ENCODE measurements at regions not wholly inside any gene's neighbourhood (a gene's known extent, or its start where the extent isn't known, plus 50 kb on each side); places are given as distances from the start of the nearest gene placed in this dataset.
A peak's percentile ranks its signal among the peaks of the same experiment; 100 is the strongest.

DNA sequence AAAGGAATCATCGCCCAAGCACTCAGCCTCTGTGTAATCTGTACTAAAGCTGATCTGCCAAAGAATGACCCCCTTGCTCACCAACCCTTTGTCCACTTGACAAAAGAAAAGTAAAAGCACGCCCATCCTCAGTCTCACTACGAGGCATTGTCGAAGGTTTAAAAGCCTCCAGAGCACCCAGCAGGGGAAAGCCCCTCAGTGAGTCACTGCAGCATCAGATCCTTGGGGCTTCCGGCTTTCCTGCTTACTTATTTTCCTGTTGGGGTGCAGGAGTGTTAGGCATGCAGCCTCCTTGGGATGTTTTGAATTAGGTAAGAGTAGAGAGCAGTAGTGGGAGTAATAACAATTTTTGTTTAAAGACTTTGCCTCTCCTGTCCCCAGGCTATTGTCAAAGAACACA lies 216.1 kb downstream of the MTHFS start:
- H3K9me3 Mint-ChIP-seq = no peaks in the 10 kb centered on the region
- Histone ChIP-seq H3K27me3 (ENCODE audit: insufficient read depth, low read length) (no peaks in the 10 kb centered on the region), H4K20me1 (ENCODE audit: control insufficient read depth, insufficient read depth, insufficient read length) (no peaks in the 10 kb centered on the region), H2AFZ (ENCODE audit: low read length) (no peak overlapping the region), H4K8ac (replicated peaks; ENCODE audit: insufficient read length, low read depth, low read length) (no peak overlapping the region), H3T11ph (ENCODE audit: low read length) (no peak overlapping the region), H3K4me2 (ENCODE audit: insufficient read depth, insufficient read length, low read length) (no peak overlapping the region), H2BK20ac (ENCODE audit: low read depth, low read length, poor library complexity, severe bottlenecking) (no peak overlapping the region), H3K18ac (ENCODE audit: insufficient read length, low read depth, low read length) (no peak overlapping the region), H3K4me1 (ENCODE audit: insufficient read depth, low read length) (no peaks in the 10 kb centered on the region; the same call in 1 of the 2 replicates), H3K79me1 (ENCODE audit: insufficient read depth, low read depth, low read length, poor library complexity, severe bottlenecking) (no peaks in the 10 kb centered on the region), H3K9ac (ENCODE audit: extremely low read depth, insufficient read length, low read length) (no peak overlapping the region), H3K56ac (ENCODE audit: insufficient read length, low read depth, low read length) (no peak overlapping the region), H2BK15ac (ENCODE audit: low read depth, low read length) (no peak overlapping the region), H4K5ac (ENCODE audit: insufficient read length, low read depth, low read length) (no peak overlapping the region), H3K23me2 (ENCODE audit: insufficient read length, low read depth, low read length, poor library complexity, severe bottlenecking) (no peaks in the 10 kb centered on the region), H3K27ac (ENCODE audit: insufficient read length, low read depth, low read length) (no peak overlapping the region), H4K91ac (ENCODE audit: insufficient read length, low read depth, low read length) (no peak overlapping the region), H2BK12ac (ENCODE audit: insufficient read length, low read depth, low read length) (no peak overlapping the region), H3K9me3 (ENCODE audit: control insufficient read depth, low read depth, low read length) (no peaks in the 10 kb centered on the region), H2BK5ac (ENCODE audit: insufficient read length, low read length) (no peak overlapping the region), H3K14ac (ENCODE audit: insufficient read depth, low read length) (no peak overlapping the region), H2BK120ac (ENCODE audit: low read depth, low read length, poor library complexity, severe bottlenecking) (no peak overlapping the region), H3K23ac (ENCODE audit: insufficient read length, low read depth, low read length) (no peak overlapping the region), H3K4ac (ENCODE audit: low read depth, low read length) (no peak overlapping the region), H3K79me2 (ENCODE audit: insufficient read depth, low read length) (no peaks in the 10 kb centered on the region), H2AK5ac (ENCODE audit: insufficient read length, low read length) (no peak overlapping the region)
- DNase-seq = no peak
- peaks cover 30 to 35% of the 10 kb centered on the region in 2 experiments for H3K4me1 Mint-ChIP-seq
- no peaks in the 10 kb centered on the region for H3K27me3 Mint-ChIP-seq (ENCODE audit: low read depth)
- H3K4me3 Mint-ChIP-seq = no peak overlapping the region
- WGBS (ENCODE audit: extremely low coverage, insufficient read length, low lambda C conversion rate) = no CpG with 5 or more reads among the region's 5 CpGs
- no peaks in the 10 kb centered on the region; a peak in 1 of 7 replicates for H3K36me3 Mint-ChIP-seq (ENCODE audit: insufficient read depth in 1 of 3, low read depth in 3 of 3)
- peak overlapping the region in 2 of 3 experiments; percentile 55 to 96; a peak in 3 of 7 replicates for H3K27ac Mint-ChIP-seq
- TF ChIP-seq, protein P1, sequence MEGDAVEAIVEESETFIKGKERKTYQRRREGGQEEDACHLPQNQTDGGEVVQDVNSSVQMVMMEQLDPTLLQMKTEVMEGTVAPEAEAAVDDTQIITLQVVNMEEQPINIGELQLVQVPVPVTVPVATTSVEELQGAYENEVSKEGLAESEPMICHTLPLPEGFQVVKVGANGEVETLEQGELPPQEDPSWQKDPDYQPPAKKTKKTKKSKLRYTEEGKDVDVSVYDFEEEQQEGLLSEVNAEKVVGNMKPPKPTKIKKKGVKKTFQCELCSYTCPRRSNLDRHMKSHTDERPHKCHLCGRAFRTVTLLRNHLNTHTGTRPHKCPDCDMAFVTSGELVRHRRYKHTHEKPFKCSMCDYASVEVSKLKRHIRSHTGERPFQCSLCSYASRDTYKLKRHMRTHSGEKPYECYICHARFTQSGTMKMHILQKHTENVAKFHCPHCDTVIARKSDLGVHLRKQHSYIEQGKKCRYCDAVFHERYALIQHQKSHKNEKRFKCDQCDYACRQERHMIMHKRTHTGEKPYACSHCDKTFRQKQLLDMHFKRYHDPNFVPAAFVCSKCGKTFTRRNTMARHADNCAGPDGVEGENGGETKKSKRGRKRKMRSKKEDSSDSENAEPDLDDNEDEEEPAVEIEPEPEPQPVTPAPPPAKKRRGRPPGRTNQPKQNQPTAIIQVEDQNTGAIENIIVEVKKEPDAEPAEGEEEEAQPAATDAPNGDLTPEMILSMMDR (conservative IDR thresholded peaks at IDR 0.05) = no peak
